ENCODE measurements at regions not wholly inside any gene's neighbourhood (a gene's known extent, or its start where the extent isn't known, plus 50 kb on each side); places are given as distances from the start of the nearest gene placed in this dataset.

DNA sequence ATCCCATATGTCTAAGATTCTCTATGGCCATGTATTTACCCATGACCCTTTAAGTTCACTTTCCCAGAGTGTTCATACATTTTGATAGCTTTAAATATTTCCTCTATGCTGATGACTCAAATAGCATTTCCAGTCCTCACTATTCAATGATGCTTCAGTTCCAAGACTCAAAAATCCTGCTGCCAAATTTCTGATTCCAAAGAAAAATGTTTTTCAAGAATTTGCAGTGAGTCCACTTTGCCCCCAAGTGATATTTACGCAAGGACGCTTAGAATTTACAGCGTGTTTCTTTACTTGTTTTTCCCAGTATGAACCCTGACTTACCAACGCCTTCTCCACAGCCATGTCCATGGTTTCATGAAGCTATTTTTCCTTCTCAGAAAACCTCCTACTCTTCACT lies 127.9 kb upstream of the PCDH18 start:
- no peak for TF ChIP-seq EZH2phosphoT487 (IDR thresholded peaks at IDR 0.05; ENCODE audit: borderline replicate concordance, low read depth, low read length)
- TF ChIP-seq, protein P1, sequence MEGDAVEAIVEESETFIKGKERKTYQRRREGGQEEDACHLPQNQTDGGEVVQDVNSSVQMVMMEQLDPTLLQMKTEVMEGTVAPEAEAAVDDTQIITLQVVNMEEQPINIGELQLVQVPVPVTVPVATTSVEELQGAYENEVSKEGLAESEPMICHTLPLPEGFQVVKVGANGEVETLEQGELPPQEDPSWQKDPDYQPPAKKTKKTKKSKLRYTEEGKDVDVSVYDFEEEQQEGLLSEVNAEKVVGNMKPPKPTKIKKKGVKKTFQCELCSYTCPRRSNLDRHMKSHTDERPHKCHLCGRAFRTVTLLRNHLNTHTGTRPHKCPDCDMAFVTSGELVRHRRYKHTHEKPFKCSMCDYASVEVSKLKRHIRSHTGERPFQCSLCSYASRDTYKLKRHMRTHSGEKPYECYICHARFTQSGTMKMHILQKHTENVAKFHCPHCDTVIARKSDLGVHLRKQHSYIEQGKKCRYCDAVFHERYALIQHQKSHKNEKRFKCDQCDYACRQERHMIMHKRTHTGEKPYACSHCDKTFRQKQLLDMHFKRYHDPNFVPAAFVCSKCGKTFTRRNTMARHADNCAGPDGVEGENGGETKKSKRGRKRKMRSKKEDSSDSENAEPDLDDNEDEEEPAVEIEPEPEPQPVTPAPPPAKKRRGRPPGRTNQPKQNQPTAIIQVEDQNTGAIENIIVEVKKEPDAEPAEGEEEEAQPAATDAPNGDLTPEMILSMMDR (conservative IDR thresholded peaks at IDR 0.05; ENCODE audit: low read length), result no peak
- Histone ChIP-seq H3K9me3 (ENCODE audit: low read length) (no peaks in the 10 kb centered on the region), H4K20me1 (ENCODE audit: insufficient read depth, low read length) (no peaks in the 10 kb centered on the region), H3K27ac (ENCODE audit: low read depth, low read length, poor library complexity, severe bottlenecking) (no peak overlapping the region), H3K79me2 (ENCODE audit: insufficient read depth, low read depth, low read length) (no peaks in the 10 kb centered on the region), H2AFZ (ENCODE audit: low read length) (no peak overlapping the region), H3K4me3 (ENCODE audit: low read depth, low read length, poor library complexity, severe bottlenecking) (no peak overlapping the region), H3K9me2 (ENCODE audit: insufficient read depth, low read length) (no peaks in the 10 kb centered on the region), H3K36me3 (ENCODE audit: insufficient read depth, low read length) (no peaks in the 10 kb centered on the region), H3K4me2 (ENCODE audit: low read length) (no peak overlapping the region), H3K4me1 (ENCODE audit: insufficient read depth, low read length, poor library complexity, severe bottlenecking) (no peaks in the 10 kb centered on the region)
- BruUV-seq (replicated peaks), result no TSS peak
- intact Hi-C loops (cut with micrococcal nuclease; ENCODE audit: unreplicated experiment), result no loop called here
- POLR2A ChIA-PET, result interaction anchor here (0.5 to 0.6 kb wide), 2 partner anchors 846 to 1173 kb away, joined by 4 to 6 read pairs; no protein-coding TSS in a partner anchor
- no peak for DNase-seq (ENCODE audit: low spot score)
- CTCF ChIA-PET (ENCODE audit: unreplicated experiment), result no interaction called here

DNA sequence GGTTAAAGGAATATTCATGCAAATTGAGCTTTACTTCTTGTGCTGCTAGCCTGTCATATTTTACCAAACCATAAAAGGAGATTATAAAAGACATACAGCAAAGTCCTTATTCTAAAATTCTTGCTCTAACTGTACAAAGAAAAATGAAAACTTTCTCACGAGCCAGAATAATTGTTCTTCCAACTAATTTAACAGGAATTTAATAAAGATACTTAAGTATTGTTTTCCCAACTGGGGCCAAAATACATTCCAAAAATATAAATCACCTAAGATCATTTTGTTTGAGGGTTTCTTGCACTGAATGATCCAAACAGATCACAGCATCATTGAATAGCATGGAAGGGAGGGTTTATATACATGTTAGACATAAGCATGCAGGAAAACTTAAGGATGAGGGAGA lies 127.1 kb upstream of the PCDH18 start:
- POLR2A ChIA-PET, result no interaction called here

DNA sequence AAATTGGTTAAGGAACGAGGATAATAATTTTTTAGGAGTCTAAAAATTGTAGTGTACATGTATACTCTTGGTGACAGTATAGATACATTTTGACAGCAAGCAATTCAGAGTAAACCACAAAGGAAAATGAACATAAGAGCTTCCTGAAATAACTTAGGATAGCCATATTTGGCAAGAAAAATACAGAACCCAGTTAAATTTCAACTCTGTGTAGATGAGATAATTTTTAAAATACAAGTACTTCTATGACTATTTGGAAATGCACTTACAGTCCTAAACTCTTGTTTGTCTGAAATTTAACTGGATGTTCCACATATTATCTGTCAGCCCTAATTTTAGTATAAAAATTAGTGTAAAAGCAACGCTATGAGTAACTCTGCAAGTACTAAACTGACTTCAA lies 124.4 kb upstream of the PCDH18 start:
- no peak overlapping the region for H3K4me2 ChIP-seq (ENCODE audit: low read length)
- no peaks in the 10 kb centered on the region for H3K79me2 ChIP-seq (ENCODE audit: insufficient read depth, low read depth, low read length)
- no TSS peak for BruUV-seq (replicated peaks)
- H3K4me3 ChIP-seq (ENCODE audit: low read depth, low read length, poor library complexity, severe bottlenecking), result no peak overlapping the region
- ChIA-PET POLR2A (no interaction called here), CTCF (ENCODE audit: unreplicated experiment) (no interaction called here)
- H3K9me3 ChIP-seq (ENCODE audit: low read length), result no peaks in the 10 kb centered on the region
- no peaks in the 10 kb centered on the region for H4K20me1 ChIP-seq (ENCODE audit: insufficient read depth, low read length)
- no peaks in the 10 kb centered on the region for H3K4me1 ChIP-seq (ENCODE audit: insufficient read depth, low read length, poor library complexity, severe bottlenecking)
- no peaks in the 10 kb centered on the region for H3K9me2 ChIP-seq (ENCODE audit: insufficient read depth, low read length)
- H2AFZ ChIP-seq (ENCODE audit: low read length), result no peak overlapping the region
- DNase-seq (ENCODE audit: low spot score), result no peak
- intact Hi-C loops (cut with micrococcal nuclease; ENCODE audit: unreplicated experiment), result no loop called here
- no peaks in the 10 kb centered on the region for H3K36me3 ChIP-seq (ENCODE audit: insufficient read depth, low read length)
- TF ChIP-seq, protein P1 (conservative IDR thresholded peaks at IDR 0.05; ENCODE audit: low read length), result no peak
- no peak for TF ChIP-seq EZH2phosphoT487 (IDR thresholded peaks at IDR 0.05; ENCODE audit: borderline replicate concordance, low read depth, low read length)
- H3K27ac ChIP-seq (ENCODE audit: low read depth, low read length, poor library complexity, severe bottlenecking), result no peak overlapping the region

More for the DNA sequence above, 127.1 kb upstream of the PCDH18 start:
- Histone ChIP-seq H3K36me3 (ENCODE audit: insufficient read depth, low read length) (no peaks in the 10 kb centered on the region), H2AFZ (ENCODE audit: low read length) (no peak overlapping the region), H3K9me3 (ENCODE audit: low read length) (no peaks in the 10 kb centered on the region), H4K20me1 (ENCODE audit: insufficient read depth, low read length) (no peaks in the 10 kb centered on the region), H3K79me2 (ENCODE audit: insufficient read depth, low read depth, low read length) (no peaks in the 10 kb centered on the region), H3K4me2 (ENCODE audit: low read length) (no peak overlapping the region), H3K4me3 (ENCODE audit: low read depth, low read length, poor library complexity, severe bottlenecking) (no peak overlapping the region), H3K9me2 (ENCODE audit: insufficient read depth, low read length) (no peaks in the 10 kb centered on the region), H3K4me1 (ENCODE audit: insufficient read depth, low read length, poor library complexity, severe bottlenecking) (no peaks in the 10 kb centered on the region), H3K27ac (ENCODE audit: low read depth, low read length, poor library complexity, severe bottlenecking) (no peak overlapping the region)
- intact Hi-C loops (cut with micrococcal nuclease; ENCODE audit: unreplicated experiment), result no loop called here
- TF ChIP-seq, protein P1 (conservative IDR thresholded peaks at IDR 0.05; ENCODE audit: low read length), result no peak
- no TSS peak for BruUV-seq (replicated peaks)
- CTCF ChIA-PET (ENCODE audit: unreplicated experiment), result no interaction called here
- DNase-seq (ENCODE audit: low spot score), result no peak
